ENCODE measurements at regions not wholly inside any gene's neighbourhood (a gene's known extent, or its start where the extent isn't known, plus 50 kb on each side); places are given as distances from the start of the nearest gene placed in this dataset.

GRCh38 chr12:60308366-60308991, 712.6 kb downstream of the SLC16A7 start:
- Histone ChIP-seq H3K27ac (replicated peaks) (no peak overlapping the region), H3K4me3 (replicated peaks; ENCODE audit: insufficient read depth, low read length) (no peak overlapping the region)
- DNase-seq (ENCODE audit: low read depth in 1 of 2, low spot score in 1 of 2) = no peak

GRCh38 chr12:60311940-60312339, 716.1 kb downstream of the SLC16A7 start:
- TF ChIP-seq CTCF (IDR thresholded peaks at IDR 0.05; ENCODE audit: insufficient read depth, low read length) = no peak
- no peak for TF ChIP-seq POLR2AphosphoS5 (IDR thresholded peaks at IDR 0.05; ENCODE audit: low read depth)
- no peak for TF ChIP-seq SPI1 (IDR thresholded peaks at IDR 0.05; ENCODE audit: borderline replicate concordance, low read depth)
- TF ChIP-seq REST (IDR thresholded peaks at IDR 0.05; ENCODE audit: insufficient replicate concordance, low read depth) = no peak
- TF ChIP-seq GABPA (IDR thresholded peaks at IDR 0.05; ENCODE audit: low read depth) = no peak
- no peak overlapping the region for H3K27ac ChIP-seq (replicated peaks)
- no peak for DNase-seq (ENCODE audit: low read depth in 1 of 2, low spot score in 1 of 2)

More at GRCh38 chr12:60308366-60308991, 712.6 kb downstream of the SLC16A7 start:
- no peak for TF ChIP-seq GABPA (IDR thresholded peaks at IDR 0.05; ENCODE audit: low read depth)
- no peak for TF ChIP-seq SPI1 (IDR thresholded peaks at IDR 0.05; ENCODE audit: borderline replicate concordance, low read depth)
- no peak for TF ChIP-seq CTCF (IDR thresholded peaks at IDR 0.05; ENCODE audit: insufficient read depth, low read length)
- no peak for TF ChIP-seq POLR2AphosphoS5 (IDR thresholded peaks at IDR 0.05; ENCODE audit: low read depth)
- no peak for TF ChIP-seq REST (IDR thresholded peaks at IDR 0.05; ENCODE audit: insufficient replicate concordance, low read depth)
- H3K27me3 ChIP-seq (ENCODE audit: insufficient read depth, poor library complexity, severe bottlenecking) = no peaks in the 10 kb centered on the region

GRCh38 chr12:60317361-60317760, 721.5 kb downstream of the SLC16A7 start:
- no peak overlapping the region for H3K27ac ChIP-seq (replicated peaks)
- no peaks in the 10 kb centered on the region for H3K27me3 ChIP-seq (ENCODE audit: insufficient read depth, poor library complexity, severe bottlenecking)
- TF ChIP-seq POLR2AphosphoS5 (IDR thresholded peaks at IDR 0.05; ENCODE audit: low read depth) (no peak), CTCF (IDR thresholded peaks at IDR 0.05; ENCODE audit: insufficient read depth, low read length) (no peak), SPI1 (IDR thresholded peaks at IDR 0.05; ENCODE audit: borderline replicate concordance, low read depth) (no peak), REST (IDR thresholded peaks at IDR 0.05; ENCODE audit: insufficient replicate concordance, low read depth) (no peak), GABPA (IDR thresholded peaks at IDR 0.05; ENCODE audit: low read depth) (no peak)
- H3K4me3 ChIP-seq (replicated peaks; ENCODE audit: insufficient read depth, low read length) = no peak overlapping the region
- no peak for DNase-seq (ENCODE audit: low read depth in 1 of 2, low spot score in 1 of 2)

More at GRCh38 chr12:60311940-60312339, 716.1 kb downstream of the SLC16A7 start:
- H3K27me3 ChIP-seq (ENCODE audit: insufficient read depth, poor library complexity, severe bottlenecking) = no peaks in the 10 kb centered on the region
- no peak overlapping the region for H3K4me3 ChIP-seq (replicated peaks; ENCODE audit: insufficient read depth, low read length)
